ENCODE measurements at regions not wholly inside any gene's neighbourhood (a gene's known extent, or its start where the extent isn't known, plus 50 kb on each side); places are given as distances from the start of the nearest gene placed in this dataset.

DNA sequence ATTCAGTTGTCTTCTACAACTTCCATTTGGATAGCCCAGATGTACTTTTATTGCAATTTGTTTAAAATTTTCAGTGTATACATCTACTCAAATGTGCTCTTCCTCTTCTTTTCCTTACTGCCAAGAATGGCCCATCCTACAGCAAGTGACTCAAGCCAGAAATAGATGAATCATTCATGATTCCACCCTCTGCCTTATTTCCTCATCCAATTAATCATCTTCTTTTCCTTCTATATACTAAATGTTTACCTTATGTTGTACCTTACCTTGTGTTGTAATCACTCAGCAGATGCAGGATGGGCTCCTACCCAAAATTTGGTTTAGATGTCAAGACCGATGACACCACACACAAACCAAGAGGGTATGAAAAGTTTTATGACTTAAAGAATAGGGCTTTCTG, 437.8 kb downstream of the GRXCR1 start:
- CTCF ChIA-PET (ENCODE audit: low intra/inter-chr PET ratio, low total read pairs): no interaction called here
- ATAC-seq: no peak

DNA sequence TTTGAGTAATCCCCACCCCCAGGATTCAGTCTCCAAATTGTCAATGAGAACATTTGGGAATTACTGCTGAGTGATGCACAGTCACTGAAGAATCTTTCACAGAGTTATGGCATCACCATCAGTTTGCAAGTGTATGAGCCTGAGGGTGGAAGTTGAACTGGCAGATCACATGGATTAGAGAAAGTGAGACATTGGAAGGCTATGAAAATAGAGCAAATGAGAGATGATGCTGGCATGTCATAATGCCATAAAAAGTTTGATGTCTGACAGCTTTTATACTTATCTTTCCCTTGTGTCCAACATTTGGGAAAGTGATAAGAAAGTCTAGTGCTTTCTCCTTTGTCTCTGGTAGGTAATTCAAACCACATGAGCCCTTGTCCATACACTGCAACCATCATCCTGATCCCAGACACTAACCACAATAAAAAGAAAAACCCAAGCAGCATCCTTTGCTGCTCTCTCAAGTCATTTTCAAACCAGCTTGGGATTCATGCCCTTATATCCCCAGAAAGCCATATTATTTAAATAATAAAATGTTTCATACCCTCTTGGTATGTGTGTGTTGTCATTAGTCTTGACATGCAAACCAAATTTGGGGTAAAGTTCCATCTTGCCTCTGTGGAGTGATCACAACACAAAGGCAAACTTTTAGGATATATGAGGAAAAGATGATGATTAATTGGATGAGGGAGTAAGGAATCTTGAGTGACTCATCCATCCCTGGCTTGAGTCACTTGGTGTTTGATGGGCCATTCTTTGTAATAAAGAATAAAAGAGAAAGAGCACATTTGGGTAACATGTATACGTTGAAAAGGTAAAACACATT, 438.9 kb downstream of the GRXCR1 start:
- DNase-seq (ENCODE audit: low spot score) (no peak), FAIRE-seq (no peak), ATAC-seq (no peak)
- Histone ChIP-seq H3K9me3 (ENCODE audit: low read length) (peaks cover 22% of the 10 kb centered on the region; the same call in 1 of the 2 replicates), H3K9ac (ENCODE audit: insufficient read depth, low read depth, low read length) (no peak overlapping the region), H2AFZ (ENCODE audit: low read length) (no peak overlapping the region), H3K36me3 (replicated peaks in 1 of 2; ENCODE audit: control insufficient read depth in 1 of 2, insufficient read depth in 2 of 2, low read length in 2 of 2) (no peaks in the 10 kb centered on the region), H3K27me3 (ENCODE audit: control insufficient read depth in 1 of 2, insufficient read depth in 2 of 2, low read length in 2 of 2) (no peaks in the 10 kb centered on the region), H3K79me2 (ENCODE audit: insufficient read depth, low read length) (no peaks in the 10 kb centered on the region), H3K4me3 (replicated peaks in 1 of 3; ENCODE audit: insufficient read depth in 1 of 3, low read depth in 2 of 3, low read length in 3 of 3) (no peak overlapping the region), H4K20me1 (ENCODE audit: insufficient read depth, low read length) (no peaks in the 10 kb centered on the region), H3K27ac (ENCODE audit: extremely low read length, insufficient read depth, low read length) (no peak overlapping the region), H3K4me2 (ENCODE audit: low read depth, low read length) (no peak overlapping the region), H3K4me1 (ENCODE audit: insufficient read depth, low read length) (no peaks in the 10 kb centered on the region)
- in situ Hi-C loops (cut with HindIII; ENCODE audit: extremely low pct_ligation_motif_present, low pct_unique_long_range_greater_than_20kb) (no loop called here), intact Hi-C loops (cut with micrococcal nuclease; ENCODE audit: unreplicated experiment) (no loop called here)
- no TSS peak for BruUV-seq (replicated peaks)
- ChIA-PET POLR2A (no interaction called here), CTCF (ENCODE audit: low intra/inter-chr PET ratio, low total read pairs) (no interaction called here)
- 0% methylated on average over 1 of the region's 1 CpG for WGBS (ENCODE audit: low lambda C conversion rate)
- no peak for TF ChIP-seq ZNF468 (CRISPR knock-in tag; IDR thresholded peaks at IDR 0.05)
- TF ChIP-seq, protein P1, sequence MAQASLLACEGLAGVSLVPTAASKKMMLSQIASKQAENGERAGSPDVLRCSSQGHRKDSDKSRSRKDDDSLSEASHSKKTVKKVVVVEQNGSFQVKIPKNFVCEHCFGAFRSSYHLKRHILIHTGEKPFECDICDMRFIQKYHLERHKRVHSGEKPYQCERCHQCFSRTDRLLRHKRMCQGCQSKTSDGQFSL (CRISPR knock-in tag; IDR thresholded peaks at IDR 0.05): no peak
- no peak for TF ChIP-seq ZSCAN29 (CRISPR knock-in tag; conservative IDR thresholded peaks at IDR 0.05)

More for the DNA sequence above, 437.8 kb downstream of the GRXCR1 start:
- FAIRE-seq: no peak
- intact Hi-C loops (cut with micrococcal nuclease; ENCODE audit: unreplicated experiment) (no loop called here), in situ Hi-C loops (cut with HindIII; ENCODE audit: extremely low pct_ligation_motif_present, low pct_unique_long_range_greater_than_20kb) (no loop called here)
- TF ChIP-seq DPF2 (CRISPR knock-in tag; IDR thresholded peaks at IDR 0.05; ENCODE audit: borderline replicate concordance, low read depth) (no peak), PLRG1 (conservative IDR thresholded peaks at IDR 0.05) (no peak), PHF5A (CRISPR knock-in tag; IDR thresholded peaks at IDR 0.05; ENCODE audit: low read depth, unreplicated experiment) (no peak)
- no TSS peak for BruUV-seq (replicated peaks)
- no peak overlapping the region for H3K27ac ChIP-seq (ENCODE audit: extremely low read length, insufficient read depth, low read length)
- POLR2A ChIA-PET: no interaction called here
- H3K27me3 ChIP-seq (ENCODE audit: control insufficient read depth in 1 of 2, insufficient read depth in 2 of 2, low read length in 2 of 2): no peaks in the 10 kb centered on the region
- no peaks in the 10 kb centered on the region for H4K20me1 ChIP-seq (ENCODE audit: insufficient read depth, low read length)
- H2AFZ ChIP-seq (ENCODE audit: low read length): no peak overlapping the region
- H3K4me3 ChIP-seq (replicated peaks in 1 of 3; ENCODE audit: insufficient read depth in 1 of 3, low read depth in 2 of 3, low read length in 3 of 3): no peak overlapping the region
- H3K4me2 ChIP-seq (ENCODE audit: low read depth, low read length): no peak overlapping the region
- H3K79me2 ChIP-seq (ENCODE audit: insufficient read depth, low read length): no peaks in the 10 kb centered on the region
- WGBS (ENCODE audit: low lambda C conversion rate): 6% methylated on average over 1 of the region's 1 CpG
- H3K9me3 ChIP-seq (ENCODE audit: low read length): peaks cover 22% of the 10 kb centered on the region; the same call in 1 of the 2 replicates
- H3K36me3 ChIP-seq (replicated peaks in 1 of 2; ENCODE audit: control insufficient read depth in 1 of 2, insufficient read depth in 2 of 2, low read length in 2 of 2): no peaks in the 10 kb centered on the region
- no peaks in the 10 kb centered on the region for H3K4me1 ChIP-seq (ENCODE audit: insufficient read depth, low read length)
- no peak overlapping the region for H3K9ac ChIP-seq (ENCODE audit: insufficient read depth, low read depth, low read length)
- no peak for DNase-seq (ENCODE audit: low spot score)

Measured in HepG2 (cell line).